H9 (cell line): ENCODE measurements at regions not wholly inside any gene's neighbourhood (a gene's known extent, or its start where the extent isn't known, plus 50 kb on each side); places are given as distances from the start of the nearest gene placed in this dataset.

Experiments
- DNase-seq: peaks from one replicate; pipeline ENCODE4 v3.0.0-alpha.2; 2017
- H2AFZ ChIP-seq: one replicate; pipeline ENCODE4 v1.6.1; 2013; ENCODE audit warnings: mild to moderate bottlenecking, low read length, control low read depth, moderate library complexity
- H2AK5ac ChIP-seq: 2 replicates; pipeline ENCODE4 v1.6.1; 2013; ENCODE audit warnings: low read length, control low read depth, mixed read lengths; ENCODE audit not compliant: insufficient read length
- H2BK120ac ChIP-seq: one replicate; pipeline ENCODE4 v1.6.1; 2013; ENCODE audit warnings: low read depth, mild to moderate bottlenecking, low read length, control low read depth, inconsistent platforms; ENCODE audit not compliant: poor library complexity, severe bottlenecking
- H2BK12ac ChIP-seq: 2 replicates; pipeline ENCODE4 v1.6.1; 2013; ENCODE audit warnings: low read length, control low read depth, mixed read lengths, low read depth; ENCODE audit not compliant: insufficient read length
- H2BK15ac ChIP-seq: 2 replicates; pipeline ENCODE4 v1.6.1; 2013; ENCODE audit warnings: low read depth, low read length, control low read depth
- H2BK20ac ChIP-seq: one replicate; pipeline ENCODE4 v1.6.1; 2013; ENCODE audit warnings: low read depth, mild to moderate bottlenecking, low read length, control low read depth, inconsistent platforms; ENCODE audit not compliant: poor library complexity, severe bottlenecking
- H2BK5ac ChIP-seq: 2 replicates; pipeline ENCODE4 v1.6.1; 2013; ENCODE audit warnings: low read length, control low read depth, mixed read lengths; ENCODE audit not compliant: insufficient read length
- H3K14ac ChIP-seq: 2 replicates; pipeline ENCODE4 v1.6.1; 2013; ENCODE audit warnings: low read length, control low read depth; ENCODE audit not compliant: insufficient read depth
- H3K18ac ChIP-seq: 2 replicates; pipeline ENCODE4 v1.6.1; 2013; ENCODE audit warnings: low read depth, mild to moderate bottlenecking, mixed read lengths, low read length, control low read depth; ENCODE audit not compliant: insufficient read length
- H3K23ac ChIP-seq: 2 replicates; pipeline ENCODE4 v1.6.1; 2013; ENCODE audit warnings: low read length, control low read depth, mixed read lengths, low read depth; ENCODE audit not compliant: insufficient read length
- H3K23me2 ChIP-seq: 2 replicates; pipeline ENCODE4 v1.6.1; 2013; ENCODE audit warnings: low read depth, mild to moderate bottlenecking, mixed read lengths, low read length, control low read depth; ENCODE audit not compliant: insufficient read length, poor library complexity, severe bottlenecking
- H3K27ac ChIP-seq: 2 replicates; pipeline ENCODE4 v1.5.1; 2013; ENCODE audit warnings: low read length, control low read depth, mixed read lengths, low read depth; ENCODE audit not compliant: insufficient read length
- H3K27me3 ChIP-seq: 2 replicates; pipeline ENCODE4 v1.6.1; 2013; ENCODE audit warnings: low read length, control low read depth, inconsistent platforms; ENCODE audit not compliant: insufficient read depth
- H3K4ac ChIP-seq: 2 replicates; pipeline ENCODE4 v1.6.1; 2013; ENCODE audit warnings: low read depth, mild to moderate bottlenecking, control low read depth, inconsistent platforms, low read length, moderate library complexity
- H3K4me1 ChIP-seq: 2 replicates; pipeline ENCODE4 v1.6.1; 2013; ENCODE audit warnings: low read length, control low read depth, inconsistent platforms; ENCODE audit not compliant: insufficient read depth
- H3K4me2 ChIP-seq: 2 replicates; pipeline ENCODE4 v1.6.1; 2013; ENCODE audit warnings: low read length, control low read depth, mixed read lengths; ENCODE audit not compliant: insufficient read length, insufficient read depth
- H3K56ac ChIP-seq: 2 replicates; pipeline ENCODE4 v1.6.1; 2013; ENCODE audit warnings: low read depth, mild to moderate bottlenecking, mixed read lengths, low read length, control low read depth; ENCODE audit not compliant: insufficient read length
- H3K79me1 ChIP-seq: 2 replicates; pipeline ENCODE4 v1.6.1; 2013; ENCODE audit warnings: low read depth, mild to moderate bottlenecking, moderate library complexity, low read length, control low read depth, inconsistent platforms; ENCODE audit not compliant: insufficient read depth, poor library complexity, severe bottlenecking
- H3K79me2 ChIP-seq: 2 replicates; pipeline ENCODE4 v1.6.1; 2013; ENCODE audit warnings: low read length, control low read depth, inconsistent platforms; ENCODE audit not compliant: insufficient read depth
- H3K9ac ChIP-seq: 2 replicates; pipeline ENCODE4 v1.6.1; 2013; ENCODE audit warnings: low read length, control low read depth, mixed read lengths; ENCODE audit not compliant: insufficient read length; ENCODE audit errors: extremely low read depth
- H3K9me3 ChIP-seq: one replicate; pipeline ENCODE4 v1.6.1; 2013; ENCODE audit warnings: low read depth, low read length, inconsistent platforms; ENCODE audit not compliant: control insufficient read depth
- H3T11ph ChIP-seq: one replicate; pipeline ENCODE4 v1.6.1; 2013; ENCODE audit warnings: mild to moderate bottlenecking, low read length, control low read depth, inconsistent platforms
- H4K20me1 ChIP-seq: one replicate; pipeline ENCODE4 v1.6.1; 2013; ENCODE audit not compliant: control insufficient read depth, insufficient read length, insufficient read depth
- H4K5ac ChIP-seq: 2 replicates; pipeline ENCODE4 v1.6.1; 2013; ENCODE audit warnings: low read depth, mild to moderate bottlenecking, mixed read lengths, low read length, control low read depth; ENCODE audit not compliant: insufficient read length
- H4K8ac ChIP-seq: replicated peaks from 2 replicates; pipeline ENCODE4 v1.6.1; 2013; ENCODE audit warnings: low read length, control low read depth, mixed read lengths, low read depth; ENCODE audit not compliant: insufficient read length
- H4K91ac ChIP-seq: 2 replicates; pipeline ENCODE4 v1.6.1; 2013; ENCODE audit warnings: low read depth, mild to moderate bottlenecking, moderate library complexity, mixed read lengths, low read length, control low read depth; ENCODE audit not compliant: insufficient read length
- H3K27ac Mint-ChIP-seq, 3 experiments: 2 replicates in 2 of 3; 3 replicates in 1 of 3; pipeline ENCODE4 v1.8.0; 2020 to 2021; ENCODE audit warnings: mixed read lengths in 3 of 3, mild to moderate bottlenecking in 1 of 3, moderate library complexity in 1 of 3
- H3K27me3 Mint-ChIP-seq: 2 replicates; pipeline ENCODE4 v1.8.0; 2021; ENCODE audit warnings: low read depth, mild to moderate bottlenecking, moderate library complexity, mixed read lengths
- H3K36me3 Mint-ChIP-seq, 3 experiments: 2 replicates in 2 of 3; 3 replicates in 1 of 3; pipeline ENCODE4 v1.8.0; 2020 to 2021; ENCODE audit warnings: low read depth in 3 of 3, mixed read lengths in 3 of 3; ENCODE audit not compliant: insufficient read depth in 1 of 3
- H3K4me1 Mint-ChIP-seq, 2 experiments: 2 replicates each; pipeline ENCODE4 v1.8.0; 2020; ENCODE audit warnings: mixed read lengths in 2 of 2
- H3K4me3 Mint-ChIP-seq, 2 experiments: 2 replicates in 1 of 2; 3 replicates in 1 of 2; pipeline ENCODE4 v1.8.0; 2020 to 2021; ENCODE audit warnings: mild to moderate bottlenecking in 2 of 2, mixed read lengths in 2 of 2, moderate library complexity in 1 of 2
- H3K9me3 Mint-ChIP-seq, 2 experiments: 2 replicates in 1 of 2; 3 replicates in 1 of 2; pipeline ENCODE4 v1.8.0; 2020; ENCODE audit warnings: mild to moderate bottlenecking in 2 of 2, mixed read lengths in 2 of 2, moderate library complexity in 1 of 2
- WGBS: extraction: QIAGEN DNeasy Blood & Tissue Kit; methylation state at CpG from one replicate; pipeline ENCODE4 v1.1.7; 2013; ENCODE audit warnings: missing lambda C conversion rate, low lambda C conversion rate, mixed read lengths; ENCODE audit not compliant: insufficient read length; ENCODE audit errors: extremely low coverage; 5-methylcytosine and 5-hydroxymethylcytosine counted together
- TF ChIP-seq, protein P1 (sequence below): fragments of 200-600 bp; sonication (generic); conservative IDR thresholded peaks from 3 replicates; pipeline ENCODE4 v1.8.0; 2021; ENCODE audit warnings: antibody characterized with exemption, mild to moderate bottlenecking

DNA sequence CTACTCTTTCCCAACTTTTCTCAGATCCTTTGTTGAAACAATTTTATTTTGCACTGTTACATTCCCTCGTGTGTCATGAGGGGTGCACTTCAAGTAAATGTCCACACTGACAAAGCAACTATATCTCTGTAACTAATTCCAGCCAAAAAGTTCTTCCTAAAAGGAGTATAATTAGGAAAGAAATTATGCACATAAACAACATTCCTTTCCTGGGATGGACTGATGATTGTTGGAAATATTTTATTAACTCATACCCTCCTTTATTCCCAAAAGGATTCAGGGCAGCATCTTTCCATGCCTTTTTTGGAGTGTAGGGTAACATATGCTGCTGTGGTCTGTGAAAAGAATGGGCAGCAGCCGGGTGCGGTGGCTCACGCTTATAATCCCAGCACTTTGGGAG lies 426.1 kb upstream of the THBS1 start:
- H3K79me2 ChIP-seq: no peaks in the 10 kb centered on the region
- TF ChIP-seq, protein P1, sequence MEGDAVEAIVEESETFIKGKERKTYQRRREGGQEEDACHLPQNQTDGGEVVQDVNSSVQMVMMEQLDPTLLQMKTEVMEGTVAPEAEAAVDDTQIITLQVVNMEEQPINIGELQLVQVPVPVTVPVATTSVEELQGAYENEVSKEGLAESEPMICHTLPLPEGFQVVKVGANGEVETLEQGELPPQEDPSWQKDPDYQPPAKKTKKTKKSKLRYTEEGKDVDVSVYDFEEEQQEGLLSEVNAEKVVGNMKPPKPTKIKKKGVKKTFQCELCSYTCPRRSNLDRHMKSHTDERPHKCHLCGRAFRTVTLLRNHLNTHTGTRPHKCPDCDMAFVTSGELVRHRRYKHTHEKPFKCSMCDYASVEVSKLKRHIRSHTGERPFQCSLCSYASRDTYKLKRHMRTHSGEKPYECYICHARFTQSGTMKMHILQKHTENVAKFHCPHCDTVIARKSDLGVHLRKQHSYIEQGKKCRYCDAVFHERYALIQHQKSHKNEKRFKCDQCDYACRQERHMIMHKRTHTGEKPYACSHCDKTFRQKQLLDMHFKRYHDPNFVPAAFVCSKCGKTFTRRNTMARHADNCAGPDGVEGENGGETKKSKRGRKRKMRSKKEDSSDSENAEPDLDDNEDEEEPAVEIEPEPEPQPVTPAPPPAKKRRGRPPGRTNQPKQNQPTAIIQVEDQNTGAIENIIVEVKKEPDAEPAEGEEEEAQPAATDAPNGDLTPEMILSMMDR: no peak
- no peak overlapping the region for H3K56ac ChIP-seq
- peaks cover 22 to 29% of the 10 kb centered on the region in 2 experiments for H3K4me1 Mint-ChIP-seq
- H4K20me1 ChIP-seq: no peaks in the 10 kb centered on the region
- H2BK120ac ChIP-seq: no peak overlapping the region
- H2BK12ac ChIP-seq: no peak overlapping the region
- H3K18ac ChIP-seq: no peak overlapping the region
- no peak overlapping the region for H4K5ac ChIP-seq
- WGBS: no CpG with 5 or more reads among the region's 4 CpGs
- no peak for DNase-seq
- no peak overlapping the region for H2AK5ac ChIP-seq
- no peak overlapping the region for H2AFZ ChIP-seq
- no peak overlapping the region for H4K8ac ChIP-seq
- H3K23me2 ChIP-seq: no peaks in the 10 kb centered on the region
- no peak overlapping the region for H3K14ac ChIP-seq
- H3K23ac ChIP-seq: no peak overlapping the region
- no peaks in the 10 kb centered on the region for H3K27me3 ChIP-seq
- H4K91ac ChIP-seq: no peak overlapping the region
- no peak overlapping the region for H3K9ac ChIP-seq
- no peak overlapping the region for H3K4me3 Mint-ChIP-seq
- H3K27ac Mint-ChIP-seq: peak overlapping the region in 1 of 3 experiments; percentile 26; a peak in 2 of 7 replicates
- H3K4me2 ChIP-seq: no peak overlapping the region
- no peak overlapping the region for H2BK20ac ChIP-seq
- no peak overlapping the region for H2BK15ac ChIP-seq
- H3K36me3 Mint-ChIP-seq: no peaks in the 10 kb centered on the region
- H3T11ph ChIP-seq: no peak overlapping the region
- no peak overlapping the region for H3K4ac ChIP-seq
- no peaks in the 10 kb centered on the region for H3K9me3 Mint-ChIP-seq
- H3K27me3 Mint-ChIP-seq: no peaks in the 10 kb centered on the region
- no peak overlapping the region for H3K27ac ChIP-seq
- H2BK5ac ChIP-seq: no peak overlapping the region
- no peaks in the 10 kb centered on the region for H3K4me1 ChIP-seq
- no peaks in the 10 kb centered on the region for H3K79me1 ChIP-seq
- no peaks in the 10 kb centered on the region for H3K9me3 ChIP-seq
